B cell (primary cell): ENCODE measurements at regions not wholly inside any gene's neighbourhood (a gene's known extent, or its start where the extent isn't known, plus 50 kb on each side); places are given as distances from the start of the nearest gene placed in this dataset.

Experiments used
- EZH2 ChIP-seq: IDR thresholded peaks from 2 replicates; pipeline ENCODE4 v1.6.1; 2012; ENCODE audit warnings: borderline replicate concordance, low read depth, mild to moderate bottlenecking, moderate library complexity, low read length; ENCODE audit not compliant: insufficient read depth, poor library complexity, severe bottlenecking
- TF ChIP-seq, protein P1 (sequence below): fragments of 200-600 bp; IDR thresholded peaks from one replicate; pipeline ENCODE4 v1.8.0; 2022; ENCODE audit warnings: antibody characterized with exemption, mild to moderate bottlenecking

DNA sequence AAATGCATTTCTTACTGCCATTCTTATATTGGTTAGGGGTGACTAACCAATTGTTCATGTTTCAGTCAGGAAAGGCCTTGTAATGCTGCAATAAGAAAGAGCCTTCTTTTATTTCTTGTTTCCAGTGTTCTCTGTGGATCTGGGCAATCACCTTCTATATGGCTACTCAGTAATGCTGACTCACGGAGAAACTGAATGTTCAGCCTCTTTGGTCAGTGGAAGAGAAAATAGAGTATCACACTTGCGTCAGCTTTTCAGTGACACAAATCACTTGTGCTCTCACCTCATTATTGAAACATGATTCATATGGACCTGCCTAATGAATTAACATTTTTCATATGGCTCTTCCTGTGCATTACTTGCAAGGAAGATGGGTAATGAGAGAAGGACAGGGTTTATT is 243.9 kb upstream of the POT1 start:
- TF ChIP-seq, protein P1, sequence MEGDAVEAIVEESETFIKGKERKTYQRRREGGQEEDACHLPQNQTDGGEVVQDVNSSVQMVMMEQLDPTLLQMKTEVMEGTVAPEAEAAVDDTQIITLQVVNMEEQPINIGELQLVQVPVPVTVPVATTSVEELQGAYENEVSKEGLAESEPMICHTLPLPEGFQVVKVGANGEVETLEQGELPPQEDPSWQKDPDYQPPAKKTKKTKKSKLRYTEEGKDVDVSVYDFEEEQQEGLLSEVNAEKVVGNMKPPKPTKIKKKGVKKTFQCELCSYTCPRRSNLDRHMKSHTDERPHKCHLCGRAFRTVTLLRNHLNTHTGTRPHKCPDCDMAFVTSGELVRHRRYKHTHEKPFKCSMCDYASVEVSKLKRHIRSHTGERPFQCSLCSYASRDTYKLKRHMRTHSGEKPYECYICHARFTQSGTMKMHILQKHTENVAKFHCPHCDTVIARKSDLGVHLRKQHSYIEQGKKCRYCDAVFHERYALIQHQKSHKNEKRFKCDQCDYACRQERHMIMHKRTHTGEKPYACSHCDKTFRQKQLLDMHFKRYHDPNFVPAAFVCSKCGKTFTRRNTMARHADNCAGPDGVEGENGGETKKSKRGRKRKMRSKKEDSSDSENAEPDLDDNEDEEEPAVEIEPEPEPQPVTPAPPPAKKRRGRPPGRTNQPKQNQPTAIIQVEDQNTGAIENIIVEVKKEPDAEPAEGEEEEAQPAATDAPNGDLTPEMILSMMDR: no peak
- no peak for TF ChIP-seq EZH2
